Muscle of leg (tissue), 3 donors: ENCODE measurements at regions not wholly inside any gene's neighbourhood (a gene's known extent, or its start where the extent isn't known, plus 50 kb on each side); places are given as distances from the start of the nearest gene placed in this dataset.

Source experiments
- DNase-seq: peaks from one replicate; pipeline ENCODE4 v3.0.0; 2013
- H3K27ac ChIP-seq: one replicate; pipeline ENCODE4 v1.5.1; 2013; ENCODE audit warnings: mild to moderate bottlenecking, low read length, control low read depth
- H3K27me3 ChIP-seq: one replicate; pipeline ENCODE4 v1.6.1; 2013; ENCODE audit warnings: low read length; ENCODE audit not compliant: control insufficient read depth, insufficient read depth
- H3K36me3 ChIP-seq: one replicate; pipeline ENCODE4 v1.6.1; 2013; ENCODE audit warnings: low read length; ENCODE audit not compliant: control insufficient read depth, insufficient read depth
- H3K4me1 ChIP-seq: one replicate; pipeline ENCODE4 v1.6.1; 2013; ENCODE audit warnings: low read length; ENCODE audit not compliant: control insufficient read depth, insufficient read depth
- H3K4me3 ChIP-seq: one replicate; pipeline ENCODE4 v1.5.1; 2013; ENCODE audit warnings: low read length, control low read depth
- H3K9me3 ChIP-seq: replicated peaks from 2 replicates; pipeline ENCODE4 v1.6.1; 2013; ENCODE audit warnings: low read depth, low read length; ENCODE audit not compliant: control insufficient read depth
- WGBS: methylation state at CpG from one replicate; pipeline ENCODE4 v1.1.5; 2013; ENCODE audit warnings: missing lambda C conversion rate; ENCODE audit not compliant: insufficient coverage; 5-methylcytosine and 5-hydroxymethylcytosine counted together

- Histone ChIP-seq H3K4me1 (peaks cover 11% of the 10 kb centered on the region), H3K36me3 (no peaks in the 10 kb centered on the region), H3K4me3 (no peak overlapping the region), H3K9me3 (no peaks in the 10 kb centered on the region), H3K27me3 (peaks cover 2% of the 10 kb centered on the region), H3K27ac (no peak overlapping the region)
- WGBS: 41% methylated on average over 3 of the region's 5 CpGs
- DNase-seq: no peak
These were observed 94.6 kb upstream of the PTCH1 start for GRCh38 chr9:95611354-95611753.

- H3K27me3 ChIP-seq: no peaks in the 10 kb centered on the region
- no peaks in the 10 kb centered on the region for H3K36me3 ChIP-seq
- no peaks in the 10 kb centered on the region for H3K9me3 ChIP-seq
- H3K27ac ChIP-seq: no peak overlapping the region
- H3K4me3 ChIP-seq: no peak overlapping the region
- WGBS: 100% methylated on average over 2 of the region's 16 CpGs
- H3K4me1 ChIP-seq: peaks cover 18% of the 10 kb centered on the region
- DNase-seq: no peak
These were observed 93.4 kb upstream of the PTCH1 start for GRCh38 chr9:95610006-95610785.

- Histone ChIP-seq H3K9me3 (no peaks in the 10 kb centered on the region), H3K4me1 (peaks cover 18% of the 10 kb centered on the region), H3K4me3 (no peak overlapping the region), H3K27me3 (no peaks in the 10 kb centered on the region), H3K27ac (no peak overlapping the region), H3K36me3 (no peaks in the 10 kb centered on the region)
- DNase-seq: peak; percentile 25
- 31% methylated on average over 2 of the region's 7 CpGs for WGBS
These were observed 92.7 kb upstream of the PTCH1 start for GRCh38 chr9:95609426-95609825.

- Histone ChIP-seq H3K4me3 (no peak overlapping the region), H3K27me3 (no peaks in the 10 kb centered on the region), H3K9me3 (no peaks in the 10 kb centered on the region), H3K27ac (no peak overlapping the region), H3K36me3 (no peaks in the 10 kb centered on the region), H3K4me1 (peaks cover 18% of the 10 kb centered on the region)
- no CpG with 5 or more reads among the region's 1 CpG for WGBS
- DNase-seq: no peak
These were observed 91.6 kb upstream of the PTCH1 start for GRCh38 chr9:95608341-95608740.

GRCh38 chr9:95607507-95607906, 90.7 kb upstream of the PTCH1 start:
- H3K4me1 ChIP-seq: peaks cover 18% of the 10 kb centered on the region
- no peaks in the 10 kb centered on the region for H3K36me3 ChIP-seq
- no peaks in the 10 kb centered on the region for H3K9me3 ChIP-seq
- H3K4me3 ChIP-seq: no peak overlapping the region
- H3K27ac ChIP-seq: no peak overlapping the region
- 59% methylated on average over 2 of the region's 5 CpGs for WGBS
- H3K27me3 ChIP-seq: no peaks in the 10 kb centered on the region
- DNase-seq: no peak

- no peak for DNase-seq
- WGBS: 37% methylated on average over 10 of the region's 19 CpGs
These were observed 89.9 kb upstream of the PTCH1 start for GRCh38 chr9:95606489-95607350.

GRCh38 chr9:95605816-95606488, 89.2 kb upstream of the PTCH1 start:
- no peak overlapping the region for H3K4me3 ChIP-seq
- WGBS: 100% methylated on average over 1 of the region's 10 CpGs
- H3K4me1 ChIP-seq: peaks cover 18% of the 10 kb centered on the region
- no peaks in the 10 kb centered on the region for H3K36me3 ChIP-seq
- no peaks in the 10 kb centered on the region for H3K9me3 ChIP-seq
- no peak overlapping the region for H3K27ac ChIP-seq
- no peaks in the 10 kb centered on the region for H3K27me3 ChIP-seq
- peak; percentile 85 for DNase-seq

More at GRCh38 chr9:95606489-95607350, 89.9 kb upstream of the PTCH1 start:
- H3K9me3 ChIP-seq: no peaks in the 10 kb centered on the region
- no peaks in the 10 kb centered on the region for H3K27me3 ChIP-seq
- peaks cover 18% of the 10 kb centered on the region for H3K4me1 ChIP-seq
- no peak overlapping the region for H3K27ac ChIP-seq
- H3K36me3 ChIP-seq: no peaks in the 10 kb centered on the region
- H3K4me3 ChIP-seq: no peak overlapping the region

- Histone ChIP-seq H3K4me3 (no peak overlapping the region), H3K36me3 (no peaks in the 10 kb centered on the region), H3K27me3 (no peaks in the 10 kb centered on the region), H3K4me1 (peaks cover 18% of the 10 kb centered on the region), H3K27ac (no peak overlapping the region), H3K9me3 (no peaks in the 10 kb centered on the region)
- DNase-seq: no peak
- WGBS: 63% methylated on average over 4 of the region's 6 CpGs
These were observed 88.3 kb upstream of the PTCH1 start for GRCh38 chr9:95605101-95605500.

GRCh38 chr9:95598236-95598635, 81.5 kb upstream of the PTCH1 start:
- Histone ChIP-seq H3K4me3 (no peak overlapping the region), H3K27me3 (no peaks in the 10 kb centered on the region), H3K27ac (no peak overlapping the region), H3K4me1 (no peaks in the 10 kb centered on the region), H3K36me3 (no peaks in the 10 kb centered on the region), H3K9me3 (no peaks in the 10 kb centered on the region)
- WGBS: no CpG with 5 or more reads among the region's 2 CpGs
- peak; percentile 44 for DNase-seq

- no peak overlapping the region for H3K4me3 ChIP-seq
- WGBS: 46% methylated on average over 11 of the region's 15 CpGs
- no peak overlapping the region for H3K27ac ChIP-seq
- no peaks in the 10 kb centered on the region for H3K36me3 ChIP-seq
- H3K9me3 ChIP-seq: no peaks in the 10 kb centered on the region
- no peaks in the 10 kb centered on the region for H3K4me1 ChIP-seq
- DNase-seq: peak; percentile 69
- no peaks in the 10 kb centered on the region for H3K27me3 ChIP-seq
These were observed 79.0 kb upstream of the PTCH1 start for GRCh38 chr9:95595721-95596295.
